IMR-90 (cell line): ENCODE measurements at regions not wholly inside any gene's neighbourhood (a gene's known extent, or its start where the extent isn't known, plus 50 kb on each side); places are given as distances from the start of the nearest gene placed in this dataset.

Experiments used
- BHLHE40 ChIP-seq: fragments of 150-350 bp; IDR thresholded peaks from 2 replicates; pipeline ENCODE4 v1.6.1; 2016; ENCODE audit warnings: mild to moderate bottlenecking, low read depth, low read length
- CEBPB ChIP-seq: IDR thresholded peaks from 2 replicates; pipeline ENCODE4 v1.6.1; 2012; ENCODE audit warnings: low read depth, low read length, improper control_type of control experiment
- CHD1 ChIP-seq: IDR thresholded peaks from 2 replicates; pipeline ENCODE4 v1.6.1; 2012; ENCODE audit warnings: low read depth, low read length, improper control_type of control experiment
- POLR2A ChIP-seq: IDR thresholded peaks from 2 replicates; pipeline ENCODE4 v1.6.1; 2012; ENCODE audit warnings: mild to moderate bottlenecking, low read depth, low read length
- RAD21 ChIP-seq: IDR thresholded peaks from 2 replicates; pipeline ENCODE4 v1.6.1; 2012; ENCODE audit warnings: low read length, improper control_type of control experiment
- RCOR1 ChIP-seq: IDR thresholded peaks from 2 replicates; pipeline ENCODE4 v1.6.1; 2012; ENCODE audit warnings: mild to moderate bottlenecking, low read length, improper control_type of control experiment; ENCODE audit not compliant: insufficient replicate concordance
- RFX5 ChIP-seq: IDR thresholded peaks from 2 replicates; pipeline ENCODE4 v1.8.0; 2012; ENCODE audit warnings: low read depth, mild to moderate bottlenecking, low read length, moderate library complexity
- TF ChIP-seq, protein P1 (sequence below): conservative IDR thresholded peaks from 2 replicates; pipeline ENCODE4 v1.5.1; 2012; ENCODE audit warnings: mild to moderate bottlenecking, low read depth, low read length, improper control_type of control experiment

GRCh38 chr14:81759541-81759940 is 225.9 kb upstream of the SEL1L start:
- TF ChIP-seq POLR2A (no peak), CEBPB (no peak), BHLHE40 (no peak), RCOR1 (no peak), CHD1 (no peak), RFX5 (no peak), RAD21 (no peak)
- TF ChIP-seq, protein P1, sequence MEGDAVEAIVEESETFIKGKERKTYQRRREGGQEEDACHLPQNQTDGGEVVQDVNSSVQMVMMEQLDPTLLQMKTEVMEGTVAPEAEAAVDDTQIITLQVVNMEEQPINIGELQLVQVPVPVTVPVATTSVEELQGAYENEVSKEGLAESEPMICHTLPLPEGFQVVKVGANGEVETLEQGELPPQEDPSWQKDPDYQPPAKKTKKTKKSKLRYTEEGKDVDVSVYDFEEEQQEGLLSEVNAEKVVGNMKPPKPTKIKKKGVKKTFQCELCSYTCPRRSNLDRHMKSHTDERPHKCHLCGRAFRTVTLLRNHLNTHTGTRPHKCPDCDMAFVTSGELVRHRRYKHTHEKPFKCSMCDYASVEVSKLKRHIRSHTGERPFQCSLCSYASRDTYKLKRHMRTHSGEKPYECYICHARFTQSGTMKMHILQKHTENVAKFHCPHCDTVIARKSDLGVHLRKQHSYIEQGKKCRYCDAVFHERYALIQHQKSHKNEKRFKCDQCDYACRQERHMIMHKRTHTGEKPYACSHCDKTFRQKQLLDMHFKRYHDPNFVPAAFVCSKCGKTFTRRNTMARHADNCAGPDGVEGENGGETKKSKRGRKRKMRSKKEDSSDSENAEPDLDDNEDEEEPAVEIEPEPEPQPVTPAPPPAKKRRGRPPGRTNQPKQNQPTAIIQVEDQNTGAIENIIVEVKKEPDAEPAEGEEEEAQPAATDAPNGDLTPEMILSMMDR: no peak
